H9 (cell line): ENCODE measurements at regions not wholly inside any gene's neighbourhood (a gene's known extent, or its start where the extent isn't known, plus 50 kb on each side); places are given as distances from the start of the nearest gene placed in this dataset.

Source experiments
- DNase-seq: peaks from one replicate; pipeline ENCODE4 v3.0.0-alpha.2; 2017
- H2AFZ ChIP-seq: one replicate; pipeline ENCODE4 v1.6.1; 2013; ENCODE audit warnings: mild to moderate bottlenecking, low read length, control low read depth, moderate library complexity
- H2AK5ac ChIP-seq: 2 replicates; pipeline ENCODE4 v1.6.1; 2013; ENCODE audit warnings: low read length, control low read depth, mixed read lengths; ENCODE audit not compliant: insufficient read length
- H2BK120ac ChIP-seq: one replicate; pipeline ENCODE4 v1.6.1; 2013; ENCODE audit warnings: low read depth, mild to moderate bottlenecking, low read length, control low read depth, inconsistent platforms; ENCODE audit not compliant: poor library complexity, severe bottlenecking
- H2BK12ac ChIP-seq: 2 replicates; pipeline ENCODE4 v1.6.1; 2013; ENCODE audit warnings: low read length, control low read depth, mixed read lengths, low read depth; ENCODE audit not compliant: insufficient read length
- H2BK15ac ChIP-seq: 2 replicates; pipeline ENCODE4 v1.6.1; 2013; ENCODE audit warnings: low read depth, low read length, control low read depth
- H2BK20ac ChIP-seq: one replicate; pipeline ENCODE4 v1.6.1; 2013; ENCODE audit warnings: low read depth, mild to moderate bottlenecking, low read length, control low read depth, inconsistent platforms; ENCODE audit not compliant: poor library complexity, severe bottlenecking
- H2BK5ac ChIP-seq: 2 replicates; pipeline ENCODE4 v1.6.1; 2013; ENCODE audit warnings: low read length, control low read depth, mixed read lengths; ENCODE audit not compliant: insufficient read length
- H3K14ac ChIP-seq: 2 replicates; pipeline ENCODE4 v1.6.1; 2013; ENCODE audit warnings: low read length, control low read depth; ENCODE audit not compliant: insufficient read depth
- H3K18ac ChIP-seq: 2 replicates; pipeline ENCODE4 v1.6.1; 2013; ENCODE audit warnings: low read depth, mild to moderate bottlenecking, mixed read lengths, low read length, control low read depth; ENCODE audit not compliant: insufficient read length
- H3K23ac ChIP-seq: 2 replicates; pipeline ENCODE4 v1.6.1; 2013; ENCODE audit warnings: low read length, control low read depth, mixed read lengths, low read depth; ENCODE audit not compliant: insufficient read length
- H3K23me2 ChIP-seq: 2 replicates; pipeline ENCODE4 v1.6.1; 2013; ENCODE audit warnings: low read depth, mild to moderate bottlenecking, mixed read lengths, low read length, control low read depth; ENCODE audit not compliant: insufficient read length, poor library complexity, severe bottlenecking
- H3K27ac ChIP-seq: 2 replicates; pipeline ENCODE4 v1.5.1; 2013; ENCODE audit warnings: low read length, control low read depth, mixed read lengths, low read depth; ENCODE audit not compliant: insufficient read length
- H3K27me3 ChIP-seq: 2 replicates; pipeline ENCODE4 v1.6.1; 2013; ENCODE audit warnings: low read length, control low read depth, inconsistent platforms; ENCODE audit not compliant: insufficient read depth
- H3K4ac ChIP-seq: 2 replicates; pipeline ENCODE4 v1.6.1; 2013; ENCODE audit warnings: low read depth, mild to moderate bottlenecking, control low read depth, inconsistent platforms, low read length, moderate library complexity
- H3K4me1 ChIP-seq: 2 replicates; pipeline ENCODE4 v1.6.1; 2013; ENCODE audit warnings: low read length, control low read depth, inconsistent platforms; ENCODE audit not compliant: insufficient read depth
- H3K4me2 ChIP-seq: 2 replicates; pipeline ENCODE4 v1.6.1; 2013; ENCODE audit warnings: low read length, control low read depth, mixed read lengths; ENCODE audit not compliant: insufficient read length, insufficient read depth
- H3K56ac ChIP-seq: 2 replicates; pipeline ENCODE4 v1.6.1; 2013; ENCODE audit warnings: low read depth, mild to moderate bottlenecking, mixed read lengths, low read length, control low read depth; ENCODE audit not compliant: insufficient read length
- H3K79me1 ChIP-seq: 2 replicates; pipeline ENCODE4 v1.6.1; 2013; ENCODE audit warnings: low read depth, mild to moderate bottlenecking, moderate library complexity, low read length, control low read depth, inconsistent platforms; ENCODE audit not compliant: insufficient read depth, poor library complexity, severe bottlenecking
- H3K79me2 ChIP-seq: 2 replicates; pipeline ENCODE4 v1.6.1; 2013; ENCODE audit warnings: low read length, control low read depth, inconsistent platforms; ENCODE audit not compliant: insufficient read depth
- H3K9ac ChIP-seq: 2 replicates; pipeline ENCODE4 v1.6.1; 2013; ENCODE audit warnings: low read length, control low read depth, mixed read lengths; ENCODE audit not compliant: insufficient read length; ENCODE audit errors: extremely low read depth
- H3K9me3 ChIP-seq: one replicate; pipeline ENCODE4 v1.6.1; 2013; ENCODE audit warnings: low read depth, low read length, inconsistent platforms; ENCODE audit not compliant: control insufficient read depth
- H3T11ph ChIP-seq: one replicate; pipeline ENCODE4 v1.6.1; 2013; ENCODE audit warnings: mild to moderate bottlenecking, low read length, control low read depth, inconsistent platforms
- H4K20me1 ChIP-seq: one replicate; pipeline ENCODE4 v1.6.1; 2013; ENCODE audit not compliant: control insufficient read depth, insufficient read length, insufficient read depth
- H4K5ac ChIP-seq: 2 replicates; pipeline ENCODE4 v1.6.1; 2013; ENCODE audit warnings: low read depth, mild to moderate bottlenecking, mixed read lengths, low read length, control low read depth; ENCODE audit not compliant: insufficient read length
- H4K8ac ChIP-seq: replicated peaks from 2 replicates; pipeline ENCODE4 v1.6.1; 2013; ENCODE audit warnings: low read length, control low read depth, mixed read lengths, low read depth; ENCODE audit not compliant: insufficient read length
- H4K91ac ChIP-seq: 2 replicates; pipeline ENCODE4 v1.6.1; 2013; ENCODE audit warnings: low read depth, mild to moderate bottlenecking, moderate library complexity, mixed read lengths, low read length, control low read depth; ENCODE audit not compliant: insufficient read length
- H3K27ac Mint-ChIP-seq, 3 experiments: 2 replicates in 2 of 3; 3 replicates in 1 of 3; pipeline ENCODE4 v1.8.0; 2020 to 2021; ENCODE audit warnings: mixed read lengths in 3 of 3, mild to moderate bottlenecking in 1 of 3, moderate library complexity in 1 of 3
- H3K27me3 Mint-ChIP-seq: 2 replicates; pipeline ENCODE4 v1.8.0; 2021; ENCODE audit warnings: low read depth, mild to moderate bottlenecking, moderate library complexity, mixed read lengths
- H3K36me3 Mint-ChIP-seq, 3 experiments: 2 replicates in 2 of 3; 3 replicates in 1 of 3; pipeline ENCODE4 v1.8.0; 2020 to 2021; ENCODE audit warnings: low read depth in 3 of 3, mixed read lengths in 3 of 3; ENCODE audit not compliant: insufficient read depth in 1 of 3
- H3K4me1 Mint-ChIP-seq, 2 experiments: 2 replicates each; pipeline ENCODE4 v1.8.0; 2020; ENCODE audit warnings: mixed read lengths in 2 of 2
- H3K4me3 Mint-ChIP-seq, 2 experiments: 2 replicates in 1 of 2; 3 replicates in 1 of 2; pipeline ENCODE4 v1.8.0; 2020 to 2021; ENCODE audit warnings: mild to moderate bottlenecking in 2 of 2, mixed read lengths in 2 of 2, moderate library complexity in 1 of 2
- H3K9me3 Mint-ChIP-seq, 2 experiments: 2 replicates in 1 of 2; 3 replicates in 1 of 2; pipeline ENCODE4 v1.8.0; 2020; ENCODE audit warnings: mild to moderate bottlenecking in 2 of 2, mixed read lengths in 2 of 2, moderate library complexity in 1 of 2
- WGBS: extraction: QIAGEN DNeasy Blood & Tissue Kit; methylation state at CpG from one replicate; pipeline ENCODE4 v1.1.7; 2013; ENCODE audit warnings: missing lambda C conversion rate, low lambda C conversion rate, mixed read lengths; ENCODE audit not compliant: insufficient read length; ENCODE audit errors: extremely low coverage; 5-methylcytosine and 5-hydroxymethylcytosine counted together
- TF ChIP-seq, protein P1 (sequence below): fragments of 200-600 bp; sonication (generic); conservative IDR thresholded peaks from 3 replicates; pipeline ENCODE4 v1.8.0; 2021; ENCODE audit warnings: antibody characterized with exemption, mild to moderate bottlenecking

DNA sequence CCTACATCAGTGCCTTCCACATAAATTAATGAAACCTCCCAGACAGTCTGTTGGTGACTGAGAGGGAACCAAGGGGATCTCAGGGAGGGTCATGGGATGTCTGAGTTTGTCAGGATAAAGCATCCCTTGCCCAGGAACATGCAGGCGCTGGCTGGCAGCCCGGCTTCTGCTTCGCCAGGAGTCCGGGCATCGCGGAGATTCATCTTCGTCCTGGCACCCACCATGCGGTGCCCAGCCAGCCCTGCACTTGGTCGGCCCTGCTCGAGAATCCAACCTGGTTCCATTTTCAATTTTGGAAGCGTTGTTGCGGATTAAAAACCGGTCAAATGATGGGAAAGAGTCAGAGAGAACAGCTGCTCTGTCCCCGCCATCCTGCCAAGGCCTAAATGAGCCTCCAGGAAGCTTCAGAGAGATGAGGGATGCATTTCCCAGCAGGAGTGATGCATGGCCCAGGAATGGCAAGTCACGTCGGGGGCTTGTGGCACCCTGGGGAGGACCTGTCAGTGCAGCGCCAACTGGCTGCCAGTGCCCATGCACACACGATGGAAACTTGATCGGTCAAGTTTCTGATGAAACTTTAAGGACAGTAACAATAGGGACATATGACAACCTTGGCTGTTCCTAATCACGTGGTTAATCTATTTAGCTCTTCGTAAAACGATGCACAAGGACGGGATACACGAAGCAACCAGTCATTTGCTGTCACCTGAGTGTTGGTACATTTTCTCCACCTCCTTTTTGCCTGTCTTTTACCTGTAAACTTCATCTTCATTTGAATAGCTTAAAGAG is 260.8 kb upstream of the MKI67 start:
- H3K23me2 ChIP-seq: no peaks in the 10 kb centered on the region
- H2BK5ac ChIP-seq: no peak overlapping the region
- no peak overlapping the region for H3K9ac ChIP-seq
- H2AK5ac ChIP-seq: no peak overlapping the region
- H3K9me3 ChIP-seq: no peaks in the 10 kb centered on the region
- H2BK120ac ChIP-seq: no peak overlapping the region
- no peak overlapping the region for H2AFZ ChIP-seq
- no peak overlapping the region for H4K8ac ChIP-seq
- TF ChIP-seq, protein P1, sequence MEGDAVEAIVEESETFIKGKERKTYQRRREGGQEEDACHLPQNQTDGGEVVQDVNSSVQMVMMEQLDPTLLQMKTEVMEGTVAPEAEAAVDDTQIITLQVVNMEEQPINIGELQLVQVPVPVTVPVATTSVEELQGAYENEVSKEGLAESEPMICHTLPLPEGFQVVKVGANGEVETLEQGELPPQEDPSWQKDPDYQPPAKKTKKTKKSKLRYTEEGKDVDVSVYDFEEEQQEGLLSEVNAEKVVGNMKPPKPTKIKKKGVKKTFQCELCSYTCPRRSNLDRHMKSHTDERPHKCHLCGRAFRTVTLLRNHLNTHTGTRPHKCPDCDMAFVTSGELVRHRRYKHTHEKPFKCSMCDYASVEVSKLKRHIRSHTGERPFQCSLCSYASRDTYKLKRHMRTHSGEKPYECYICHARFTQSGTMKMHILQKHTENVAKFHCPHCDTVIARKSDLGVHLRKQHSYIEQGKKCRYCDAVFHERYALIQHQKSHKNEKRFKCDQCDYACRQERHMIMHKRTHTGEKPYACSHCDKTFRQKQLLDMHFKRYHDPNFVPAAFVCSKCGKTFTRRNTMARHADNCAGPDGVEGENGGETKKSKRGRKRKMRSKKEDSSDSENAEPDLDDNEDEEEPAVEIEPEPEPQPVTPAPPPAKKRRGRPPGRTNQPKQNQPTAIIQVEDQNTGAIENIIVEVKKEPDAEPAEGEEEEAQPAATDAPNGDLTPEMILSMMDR: no peak
- H2BK12ac ChIP-seq: no peak overlapping the region
- no peaks in the 10 kb centered on the region; a peak in 2 of 5 replicates for H3K9me3 Mint-ChIP-seq
- H3K18ac ChIP-seq: no peak overlapping the region
- H2BK15ac ChIP-seq: no peak overlapping the region
- no peak overlapping the region for H3K27ac Mint-ChIP-seq
- no peak for DNase-seq
- no peaks in the 10 kb centered on the region; a peak in 1 of 7 replicates for H3K36me3 Mint-ChIP-seq
- no peaks in the 10 kb centered on the region for H3K79me1 ChIP-seq
- no peak overlapping the region for H3T11ph ChIP-seq
- no peak overlapping the region for H3K4me2 ChIP-seq
- H3K14ac ChIP-seq: no peak overlapping the region
- no peak overlapping the region for H2BK20ac ChIP-seq
- peaks cover 8% of the 10 kb centered on the region; the same call in 1 of the 2 replicates for H3K27me3 Mint-ChIP-seq
- H3K4me3 Mint-ChIP-seq: no peak overlapping the region
- no peak overlapping the region for H4K5ac ChIP-seq
- H3K27me3 ChIP-seq: no peaks in the 10 kb centered on the region
- no peak overlapping the region for H3K27ac ChIP-seq
- no peak overlapping the region for H3K4ac ChIP-seq
- H3K56ac ChIP-seq: no peak overlapping the region
- H4K91ac ChIP-seq: no peak overlapping the region
- no CpG with 5 or more reads among the region's 24 CpGs for WGBS
- no peak overlapping the region for H3K23ac ChIP-seq
- no peaks in the 10 kb centered on the region for H4K20me1 ChIP-seq
- H3K4me1 ChIP-seq: no peaks in the 10 kb centered on the region
- no peaks in the 10 kb centered on the region for H3K79me2 ChIP-seq
- no peaks in the 10 kb centered on the region for H3K4me1 Mint-ChIP-seq
